GM18517 (cell line): ENCODE measurements at regions not wholly inside any gene's neighbourhood (a gene's known extent, or its start where the extent isn't known, plus 50 kb on each side); places are given as distances from the start of the nearest gene placed in this dataset.

ENCODE experiments used
- ATAC-seq: cut with Tn5 transposase; IDR thresholded peaks from one replicate; pipeline ENCODE4 v1.9.1; 2021; ENCODE audit warnings: mild to moderate bottlenecking, moderate library complexity; ENCODE audit not compliant: unreplicated experiment

- no peak for ATAC-seq
These were observed 238.6 kb downstream of the C1D start for GRCh38 chr2:67824186-67824585.

GRCh38 chr2:67825476-67825875 lies 237.3 kb downstream of the C1D start:
- no peak for ATAC-seq

- ATAC-seq = no peak
These were observed 234.7 kb downstream of the C1D start for GRCh38 chr2:67828066-67828465.

- ATAC-seq = no peak
These were observed 233.3 kb downstream of the C1D start for GRCh38 chr2:67829470-67829869.

GRCh38 chr2:67833632-67834031 lies 229.2 kb downstream of the C1D start:
- ATAC-seq = no peak

- no peak for ATAC-seq
These were observed 228.3 kb downstream of the C1D start for GRCh38 chr2:67834482-67834881.

GRCh38 chr2:67835266-67835665 lies 227.5 kb downstream of the C1D start:
- ATAC-seq = no peak

GRCh38 chr2:67836866-67837265 lies 225.9 kb downstream of the C1D start:
- no peak for ATAC-seq

GRCh38 chr2:67838205-67838604 lies 224.6 kb downstream of the C1D start:
- ATAC-seq = no peak

GRCh38 chr2:67839242-67839641 lies 223.6 kb downstream of the C1D start:
- no peak for ATAC-seq

- ATAC-seq = no peak
These were observed 223.1 kb downstream of the C1D start for GRCh38 chr2:67839668-67840067.

GRCh38 chr2:67840460-67841068 lies 222.2 kb downstream of the C1D start:
- ATAC-seq = peak; percentile 64

- no peak for ATAC-seq
These were observed 221.1 kb downstream of the C1D start for GRCh38 chr2:67841711-67842110.

- no peak for ATAC-seq
These were observed 220.3 kb downstream of the C1D start for GRCh38 chr2:67842375-67842959.

GRCh38 chr2:67844024-67844540 lies 218.7 kb downstream of the C1D start:
- ATAC-seq = no peak

- ATAC-seq = no peak
These were observed 217.0 kb downstream of the C1D start for GRCh38 chr2:67845621-67846369.

- ATAC-seq = no peak
These were observed 216.3 kb downstream of the C1D start for GRCh38 chr2:67846370-67847070.

- no peak for ATAC-seq
These were observed 214.1 kb downstream of the C1D start for GRCh38 chr2:67848551-67849285.

- no peak for ATAC-seq
These were observed 211.8 kb downstream of the C1D start for GRCh38 chr2:67851016-67851415.

GRCh38 chr2:67851956-67852824 lies 210.6 kb downstream of the C1D start:
- no peak for ATAC-seq
